RPMI7951 (cell line): ENCODE measurements at regions not wholly inside any gene's neighbourhood (a gene's known extent, or its start where the extent isn't known, plus 50 kb on each side); places are given as distances from the start of the nearest gene placed in this dataset.

Experiments used
- DNase-seq: peaks from one replicate; pipeline ENCODE4 v3.0.0-alpha.2; 2012; ENCODE audit warnings: low read depth

DNA sequence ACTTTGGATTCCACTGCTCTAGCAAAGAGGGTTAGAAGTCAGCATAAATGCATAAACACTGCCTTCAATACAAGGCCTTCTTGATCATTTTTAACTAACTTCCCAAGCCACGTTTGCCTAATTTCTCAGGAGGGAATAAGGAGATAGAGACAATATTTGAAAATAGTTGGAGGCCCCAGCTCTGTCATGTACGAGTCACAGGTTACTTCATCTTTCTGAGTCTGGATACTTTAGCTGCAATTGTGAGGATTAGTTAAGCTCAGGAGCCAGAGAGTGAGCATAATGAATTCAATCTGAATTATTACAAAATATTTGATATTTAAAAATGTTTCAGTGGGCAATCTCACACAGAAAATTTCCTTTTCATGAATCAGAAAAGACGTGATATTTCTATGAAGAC is 298.9 kb downstream of the SHOX2 start:
- no peak for DNase-seq

DNA sequence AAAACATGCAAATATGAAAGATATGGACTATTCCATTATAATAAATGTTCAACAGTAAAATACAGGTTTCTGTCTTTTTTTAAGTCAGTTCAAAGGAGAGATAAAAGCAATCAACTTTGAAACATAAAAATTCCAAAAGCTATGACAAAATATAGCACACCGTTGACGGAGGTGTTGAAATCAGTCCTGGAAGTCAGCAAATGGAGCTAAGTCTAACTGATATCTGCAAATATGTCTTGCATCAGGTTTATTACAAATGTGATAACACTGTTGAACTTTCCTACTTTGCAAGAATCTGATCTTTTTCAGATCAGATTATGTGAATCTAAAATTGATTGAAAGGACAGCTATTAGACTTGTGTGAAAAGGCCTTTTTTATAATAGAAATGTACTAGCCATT is 300.7 kb downstream of the SHOX2 start:
- DNase-seq: no peak

DNA sequence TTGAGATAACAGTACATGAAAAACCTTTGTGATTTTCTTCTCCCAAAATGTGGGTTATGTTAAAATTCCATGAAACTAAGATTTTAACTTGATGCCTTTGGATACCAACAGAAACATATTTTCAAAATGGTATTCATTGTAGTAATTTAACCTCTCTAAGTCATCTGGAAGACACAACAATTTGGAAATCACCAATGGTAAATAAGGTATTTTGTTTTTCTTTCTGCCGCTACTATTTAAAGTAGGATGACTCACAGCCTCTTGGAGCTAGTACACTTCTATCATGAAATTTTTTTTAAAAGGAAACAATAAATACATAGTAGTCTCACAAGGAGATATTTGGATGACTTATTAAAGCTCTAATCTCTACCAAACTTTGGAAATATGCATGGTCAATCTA is 291.6 kb upstream of the VEPH1 start:
- DNase-seq: peak; percentile 62

DNA sequence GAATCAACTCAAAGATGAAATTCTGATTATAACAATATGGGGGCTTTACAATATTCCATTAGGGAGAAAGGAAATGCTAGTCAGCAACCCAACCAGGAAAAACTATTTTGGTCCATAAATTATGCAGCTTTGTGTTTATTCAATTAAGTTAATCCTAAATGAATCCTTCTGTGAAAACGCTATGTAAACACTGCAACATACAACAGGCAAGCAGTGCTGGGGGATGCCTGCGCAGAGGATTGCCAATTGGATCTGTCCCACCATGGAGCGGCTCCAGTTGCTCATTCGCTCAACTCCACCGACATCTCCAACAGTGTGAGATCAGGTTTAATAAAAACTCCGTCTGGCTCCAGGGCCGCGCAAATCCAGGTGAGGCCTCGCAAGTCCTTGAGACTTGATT is 290.5 kb upstream of the VEPH1 start:
- DNase-seq: no peak

DNA sequence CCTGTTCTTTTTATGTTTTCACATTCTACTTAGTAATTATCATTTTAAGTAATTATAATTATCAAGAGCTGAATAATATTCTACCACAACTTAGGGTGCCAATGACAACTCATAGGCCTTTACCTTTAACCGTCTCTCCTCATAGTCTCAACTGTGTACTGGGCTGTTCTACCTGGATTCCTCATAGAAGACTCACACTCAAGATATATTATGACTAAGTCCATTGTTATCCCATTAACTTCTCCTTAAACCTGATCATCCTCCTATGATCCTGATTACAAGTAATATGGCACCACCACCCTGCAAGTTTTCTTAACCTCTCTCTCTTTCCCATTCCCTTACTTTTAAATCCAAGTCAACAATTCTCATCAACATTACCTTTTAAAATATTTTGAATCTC is 285.9 kb upstream of the VEPH1 start:
- peak; percentile 29 for DNase-seq

DNA sequence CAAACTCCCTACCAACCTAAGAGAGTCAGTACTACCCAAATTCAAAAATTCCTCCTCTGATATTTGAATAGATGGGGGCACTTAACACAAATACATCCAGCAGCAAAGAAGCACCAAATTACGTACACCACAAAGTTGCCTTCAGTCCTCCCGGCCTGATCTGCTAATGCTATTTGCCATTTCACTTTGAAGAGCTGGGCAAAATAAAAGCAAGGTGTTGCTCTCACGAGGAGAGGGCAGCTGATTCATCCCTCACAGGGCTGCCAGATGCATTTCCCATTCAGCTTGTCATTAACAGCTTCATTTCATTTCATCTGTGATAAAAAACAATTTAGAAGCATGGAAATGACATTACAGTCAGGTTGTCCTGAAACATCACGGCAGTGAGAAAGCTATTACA is 283.4 kb upstream of the VEPH1 start:
- DNase-seq: peak; percentile 67

DNA sequence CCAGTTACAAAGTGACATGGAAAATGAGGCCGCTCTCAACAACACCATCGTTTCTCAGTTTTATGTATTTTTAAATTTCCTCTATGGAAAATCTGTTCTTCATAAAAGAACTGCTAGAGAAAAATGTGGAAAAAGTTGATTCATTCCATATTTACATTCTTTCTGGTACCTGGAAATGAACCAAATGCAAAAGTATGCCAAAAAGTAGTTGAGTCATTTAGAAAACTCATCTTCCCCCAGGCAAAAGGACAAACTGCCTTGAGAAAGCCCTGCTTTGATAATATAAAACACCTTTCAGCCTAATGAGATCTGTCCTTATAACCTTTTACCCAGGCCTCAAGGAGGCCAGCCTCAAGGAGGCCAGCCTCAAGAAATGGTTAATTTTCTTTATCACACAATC is 283.0 kb upstream of the VEPH1 start:
- DNase-seq: peak; percentile 94

DNA sequence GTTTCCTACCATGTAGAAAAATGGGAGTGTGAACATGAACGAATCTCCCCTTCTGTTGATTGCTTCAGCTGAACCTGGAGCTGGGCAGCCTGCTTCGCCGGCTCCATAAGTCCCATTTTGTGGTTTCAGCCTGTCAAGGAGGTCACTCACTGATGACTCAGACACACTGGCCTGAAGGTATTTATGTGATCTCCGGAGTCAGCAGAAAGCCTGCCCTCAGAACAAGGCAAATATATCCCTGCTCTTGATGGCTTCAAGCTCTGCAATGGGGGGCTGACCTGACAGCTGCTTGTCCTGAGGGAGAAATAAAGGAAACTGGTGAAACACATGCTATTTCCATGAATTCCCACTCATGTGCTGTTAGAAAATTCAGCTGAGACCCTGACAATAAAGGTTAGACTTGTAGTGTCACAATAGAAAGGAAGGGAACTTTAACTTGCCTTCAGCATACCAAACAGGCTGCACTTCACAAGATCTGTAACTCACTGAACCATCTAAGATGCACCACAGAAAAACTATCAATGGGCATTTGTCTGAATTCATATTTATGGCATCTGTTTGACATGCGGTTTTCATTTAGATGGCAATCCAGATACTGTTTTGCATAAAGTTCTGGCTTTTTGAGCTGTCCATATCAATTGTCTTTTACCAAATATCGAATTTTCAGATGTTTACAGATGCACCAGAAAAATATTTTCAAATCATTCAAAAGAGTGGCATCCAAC is 282.0 kb upstream of the VEPH1 start:
- DNase-seq: peak; percentile 99

DNA sequence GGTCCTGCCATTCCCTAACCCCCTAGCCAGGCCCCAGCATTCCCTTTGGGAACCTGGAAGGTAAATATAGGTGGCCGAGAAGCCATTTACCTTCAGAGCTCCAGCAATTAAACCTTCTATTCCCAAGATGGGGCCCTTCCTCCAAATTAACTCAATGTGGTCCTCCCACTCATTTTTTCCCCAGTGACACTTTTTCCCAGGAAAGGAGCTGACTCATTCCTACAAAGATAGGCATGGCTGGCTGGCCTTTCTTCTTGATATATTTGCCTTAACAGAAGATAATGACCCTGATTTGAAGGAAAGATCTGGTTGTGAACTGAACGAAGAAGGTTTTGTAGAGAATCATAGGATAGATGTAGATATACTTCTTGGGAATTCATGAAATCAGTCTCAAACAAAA is 279.0 kb upstream of the VEPH1 start:
- peak; percentile 67 for DNase-seq

DNA sequence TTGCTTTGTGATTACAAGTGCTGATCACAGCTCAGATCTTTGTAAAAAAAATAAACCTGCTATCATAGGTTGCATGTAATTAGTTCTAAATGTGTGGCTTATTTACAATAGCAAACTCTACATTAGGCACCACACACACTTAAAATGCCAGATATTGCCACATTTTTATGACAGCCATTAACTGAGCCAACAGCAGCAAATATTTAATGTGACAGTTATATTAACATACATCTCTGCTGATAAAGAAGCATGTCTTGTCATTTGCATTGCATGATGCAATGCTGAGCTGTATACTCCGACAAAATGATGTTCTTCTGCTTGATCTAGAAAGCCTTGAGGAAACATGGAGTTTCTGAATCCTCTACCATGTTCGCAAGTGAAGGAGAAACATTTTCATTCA is 273.6 kb upstream of the VEPH1 start:
- no peak for DNase-seq

DNA sequence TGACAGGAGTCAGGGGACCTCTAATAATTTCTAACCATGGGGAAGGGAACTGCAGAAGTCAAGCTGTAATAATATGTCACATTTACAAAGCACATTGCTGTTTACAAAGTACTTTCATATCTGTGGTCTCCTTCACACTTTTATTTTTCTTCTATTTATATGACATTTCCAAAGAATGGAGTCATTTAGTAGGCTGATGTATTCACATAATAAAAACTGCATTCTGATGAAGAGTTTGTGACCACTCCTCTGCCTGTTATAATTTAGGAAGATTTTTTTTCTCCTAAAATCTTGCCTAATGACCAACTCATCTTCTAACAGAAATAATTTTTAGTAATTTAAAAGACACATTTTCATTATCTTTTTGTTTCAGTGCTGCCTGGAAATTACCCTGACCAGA is 272.2 kb upstream of the VEPH1 start:
- DNase-seq: no peak

DNA sequence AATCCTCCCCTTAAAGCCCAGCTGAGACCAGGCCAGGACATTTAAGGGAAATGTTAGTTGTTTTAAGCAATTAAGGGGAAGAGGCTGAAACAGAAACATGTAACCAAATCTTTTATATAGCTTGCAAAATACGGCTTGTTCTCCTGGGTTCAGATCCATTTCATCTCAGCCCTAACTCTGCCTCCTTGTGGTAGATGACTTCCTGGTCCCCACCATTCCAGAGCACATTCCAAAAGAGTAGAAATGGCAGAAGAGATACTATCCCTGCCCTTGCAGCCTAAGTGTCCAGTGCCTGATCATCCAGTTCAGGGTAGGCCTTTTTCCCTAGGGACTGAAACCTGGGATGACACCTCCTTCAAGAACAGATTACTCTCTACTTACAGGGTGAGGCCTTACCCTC is 266.2 kb upstream of the VEPH1 start:
- DNase-seq: no peak

DNA sequence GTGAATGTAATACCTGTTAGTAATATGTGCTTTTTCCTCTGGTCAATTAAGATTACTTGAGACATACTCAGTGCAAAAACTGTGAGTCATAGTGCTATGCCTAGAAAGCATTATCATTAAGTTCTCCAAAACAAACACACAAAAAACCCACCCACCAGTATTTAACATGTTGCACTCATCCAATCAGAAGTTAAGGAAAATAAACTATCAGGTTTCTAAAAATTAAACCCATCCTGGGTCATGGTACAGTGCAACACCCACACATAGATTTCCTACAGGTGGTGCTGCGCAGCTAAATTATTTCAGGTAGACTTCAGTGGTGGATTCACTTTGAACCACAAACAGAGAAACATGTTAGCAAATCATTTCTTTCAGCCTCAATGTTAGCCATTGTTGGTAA is 264.4 kb upstream of the VEPH1 start:
- no peak for DNase-seq

DNA sequence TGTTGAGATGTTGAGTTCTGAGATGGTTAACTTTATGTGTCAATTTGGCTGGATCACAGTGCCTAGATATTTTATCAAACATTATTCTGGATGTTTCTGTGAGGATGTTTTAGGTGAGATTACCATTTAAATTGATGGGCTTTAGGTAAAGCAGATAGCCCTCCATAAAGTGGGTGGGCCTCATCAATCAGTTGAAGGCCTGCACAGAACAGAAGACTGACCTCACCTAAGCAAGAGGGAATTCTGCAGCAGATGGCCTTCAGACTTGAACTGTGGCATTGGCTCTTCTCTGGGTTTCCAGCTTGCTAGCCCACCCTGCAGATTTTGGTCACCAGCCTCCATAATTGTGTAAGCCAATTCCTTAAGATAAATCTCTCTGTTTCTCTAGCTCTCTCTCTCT is 260.4 kb upstream of the VEPH1 start:
- no peak for DNase-seq

DNA sequence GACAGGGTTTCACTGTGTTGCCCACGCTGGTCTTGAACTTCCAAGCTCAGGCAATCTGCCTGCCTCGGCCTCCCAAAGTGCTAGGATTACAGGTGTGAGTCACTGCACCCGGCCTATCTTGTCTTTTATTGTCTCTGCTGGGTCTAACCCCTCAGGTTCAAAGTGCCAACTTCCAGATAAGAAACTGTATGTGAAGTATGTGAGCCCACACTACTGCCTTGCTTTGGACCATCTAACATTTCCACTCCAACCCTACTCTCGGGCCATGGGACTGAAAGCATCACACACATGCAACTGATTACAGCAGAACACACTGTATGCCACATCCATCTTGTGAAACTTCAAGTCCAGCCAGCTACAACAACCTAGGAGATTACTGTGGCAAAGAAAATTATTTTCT is 256.1 kb upstream of the VEPH1 start:
- no peak for DNase-seq

DNA sequence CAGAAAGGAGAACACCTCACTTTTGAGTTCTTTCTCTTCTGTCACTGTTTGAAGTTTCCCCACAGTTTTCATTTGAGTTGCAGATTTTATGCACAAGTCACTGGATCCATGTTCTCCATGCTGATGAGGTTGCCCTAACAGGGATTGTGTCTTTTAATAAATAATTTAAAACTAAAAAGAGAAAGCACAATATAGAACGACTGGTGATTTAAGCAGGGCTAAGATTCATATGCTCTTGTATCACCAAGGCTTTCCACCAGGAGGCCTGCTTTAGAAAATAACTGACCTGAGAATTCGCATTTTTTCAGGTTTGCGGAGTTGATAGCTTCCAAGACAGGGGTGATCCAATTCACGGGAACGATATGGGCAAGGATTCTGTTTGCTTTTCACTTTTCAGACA is 252.0 kb upstream of the VEPH1 start:
- peak; percentile 13 for DNase-seq

DNA sequence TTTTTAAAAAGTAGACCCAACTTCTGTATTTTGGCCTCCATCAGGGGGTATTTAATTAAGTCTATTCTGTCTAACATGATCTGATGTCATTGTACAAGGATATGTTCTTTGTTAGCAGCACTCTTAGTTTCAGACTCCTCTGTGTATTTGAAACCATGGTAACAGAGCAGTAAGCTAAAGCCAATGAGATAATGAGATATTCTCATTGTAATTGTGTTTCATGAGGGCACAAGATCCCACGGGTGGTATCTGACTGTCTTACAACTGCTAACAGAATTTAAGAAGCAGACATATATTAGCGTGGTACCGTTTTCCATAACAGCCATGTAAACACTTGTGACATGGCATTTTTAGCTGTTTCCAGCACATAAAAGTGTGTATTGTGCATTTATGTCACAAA is 251.2 kb upstream of the VEPH1 start:
- DNase-seq: no peak

DNA sequence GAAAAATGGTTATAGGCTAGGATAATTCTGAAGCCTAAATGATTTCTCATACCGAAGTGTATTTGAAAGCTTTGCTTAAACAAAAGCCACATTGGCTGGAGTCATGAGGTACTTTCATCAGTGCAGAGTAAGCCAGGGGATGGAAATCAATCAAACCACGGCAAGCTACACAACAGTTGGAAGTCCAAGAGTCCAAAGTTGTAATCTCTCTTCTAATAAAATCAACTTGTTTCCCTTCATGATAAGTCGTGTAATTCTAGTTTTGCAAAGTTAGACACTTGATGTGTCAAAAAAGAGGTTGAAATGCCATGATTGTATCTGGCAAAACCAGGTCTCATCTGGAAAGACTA is 250.5 kb upstream of the VEPH1 start:
- DNase-seq: no peak

DNA sequence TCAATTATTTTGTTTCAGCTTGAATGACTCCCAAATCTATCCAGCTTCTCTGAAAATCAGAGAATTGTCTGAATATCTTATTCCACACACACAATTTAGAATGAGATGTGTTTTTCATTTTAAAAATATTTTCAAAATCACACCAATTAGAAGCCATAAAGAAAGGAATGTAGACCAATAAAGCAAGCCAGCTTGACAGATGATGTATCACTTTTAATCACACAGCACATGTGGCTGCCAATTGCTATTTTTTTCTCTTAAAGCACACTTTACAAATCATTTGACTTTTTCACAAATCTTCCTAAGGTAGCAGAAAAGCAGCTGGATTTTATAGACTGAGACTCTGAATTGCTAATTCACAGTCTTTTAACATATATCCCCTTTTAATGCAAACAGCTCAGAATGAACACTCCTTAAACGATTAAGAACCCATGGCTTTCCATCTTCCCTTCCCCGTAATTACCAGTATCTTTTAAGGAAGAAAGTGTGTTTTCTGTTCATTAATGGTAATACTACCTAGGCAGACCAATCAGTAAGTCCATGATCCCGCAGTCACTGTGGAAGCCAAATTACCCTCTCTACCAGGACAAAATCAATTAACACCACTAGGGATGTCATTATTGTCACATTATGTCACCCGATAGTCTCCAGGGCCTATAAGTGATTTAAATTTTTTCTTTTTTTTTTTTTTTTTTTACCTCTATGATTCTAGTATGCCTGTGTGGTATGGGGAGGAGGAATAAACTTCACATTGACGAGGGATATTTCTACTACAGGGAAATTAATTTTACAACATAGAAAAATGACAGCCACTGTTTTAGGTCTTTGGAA is 250.0 kb upstream of the VEPH1 start:
- no peak for DNase-seq

DNA sequence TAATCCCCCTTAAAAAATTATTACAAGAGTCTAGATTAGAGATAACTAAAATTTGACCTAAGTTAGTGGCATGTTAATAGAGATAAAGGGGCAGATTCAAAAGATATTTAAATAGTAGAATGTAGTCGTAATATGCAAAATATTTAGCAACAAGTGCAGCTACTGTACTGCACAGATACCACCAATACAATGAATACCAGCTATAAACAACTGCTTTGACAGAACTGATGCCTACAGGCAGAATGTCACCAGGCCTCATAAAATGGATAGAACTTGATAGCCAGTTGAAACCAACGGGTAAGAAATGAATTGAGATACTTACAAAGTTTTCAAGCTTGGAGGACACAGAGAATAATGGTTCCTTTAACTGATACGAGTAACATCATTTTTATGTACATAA is 249.3 kb upstream of the VEPH1 start:
- DNase-seq: no peak

DNA sequence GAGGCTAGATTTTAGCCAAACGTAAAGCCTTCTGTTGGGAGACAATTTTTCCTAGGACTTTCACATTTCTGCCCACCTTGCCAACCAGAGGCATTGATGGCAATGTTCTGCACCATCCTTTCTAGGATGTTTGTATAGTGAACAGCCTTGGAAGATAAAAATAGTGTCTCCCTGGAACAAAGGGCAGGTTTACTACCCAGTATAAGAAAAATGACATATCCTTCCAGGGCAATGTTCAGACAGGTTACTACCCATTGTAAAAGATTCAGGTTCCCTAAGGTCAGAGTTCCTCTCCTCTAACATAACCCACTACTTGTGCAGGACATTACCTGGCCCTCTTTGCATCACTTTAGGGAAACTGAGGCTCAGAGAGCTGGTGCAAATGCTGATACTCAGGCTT is 248.2 kb upstream of the VEPH1 start:
- no peak for DNase-seq

DNA sequence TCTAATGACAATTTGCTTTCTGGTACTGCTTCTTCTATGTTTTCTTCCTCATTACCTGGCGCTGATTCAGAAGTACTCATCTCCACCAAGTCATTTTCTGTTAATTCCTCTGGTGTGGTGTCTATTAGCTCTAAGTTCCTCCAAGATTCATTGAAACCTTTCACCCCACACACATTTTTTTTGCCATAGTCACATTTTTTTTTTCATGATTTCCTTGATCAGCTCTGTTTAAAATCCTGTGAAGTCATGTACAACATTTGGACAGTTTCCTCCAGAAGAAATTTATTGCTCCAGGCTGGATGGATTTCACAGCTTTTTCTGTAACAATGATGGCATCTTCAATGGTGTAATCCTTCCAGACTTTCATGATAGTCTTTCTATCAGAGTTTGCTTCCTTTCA is 243.2 kb upstream of the VEPH1 start:
- DNase-seq: no peak

DNA sequence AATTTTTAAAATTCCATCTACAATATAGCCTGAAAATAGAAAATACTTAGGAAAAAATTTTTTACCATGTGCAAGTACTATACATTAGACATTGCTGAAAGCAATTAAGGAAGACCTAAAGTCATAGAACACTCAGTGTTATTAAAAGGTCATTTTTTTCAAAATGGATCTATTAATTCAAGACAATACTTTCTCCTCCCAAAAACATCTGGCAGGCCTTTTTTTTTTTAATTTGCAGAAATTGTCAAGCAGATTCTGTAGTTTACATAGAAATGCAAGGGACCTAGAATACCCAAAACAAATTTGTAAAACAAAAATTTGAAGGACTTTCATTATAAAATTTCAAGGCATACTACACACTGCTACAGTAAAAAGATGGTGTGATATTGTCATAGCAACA is 238.4 kb upstream of the VEPH1 start:
- no peak for DNase-seq

DNA sequence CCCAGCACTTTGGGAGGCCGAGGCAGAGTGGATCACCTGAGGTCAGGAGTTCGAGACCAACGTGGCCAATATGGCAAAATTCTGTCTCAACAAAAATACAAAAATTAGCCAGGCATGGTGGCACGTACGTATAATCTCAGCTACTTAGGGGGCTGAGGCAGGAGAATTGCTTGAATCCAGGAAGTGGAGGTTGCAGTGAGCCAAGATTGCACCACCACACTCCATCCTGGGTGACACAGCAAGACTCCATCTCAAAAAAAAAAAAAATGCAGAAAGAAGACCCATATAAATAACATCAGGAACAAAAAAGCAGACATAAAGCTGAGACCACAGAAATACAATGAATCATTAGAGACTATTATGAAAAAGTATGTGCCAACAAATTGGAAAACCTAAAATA is 235.2 kb upstream of the VEPH1 start:
- DNase-seq: no peak
